ENCODE measurements at regions not wholly inside any gene's neighbourhood (a gene's known extent, or its start where the extent isn't known, plus 50 kb on each side); places are given as distances from the start of the nearest gene placed in this dataset.

GRCh38 chr5:30937070-30937469, 256.4 kb upstream of the CDH6 start:
- TF ChIP-seq USF1 (IDR thresholded peaks at IDR 0.05) (no peak), EGR1 (IDR thresholded peaks at IDR 0.05) (no peak), NFIC (IDR thresholded peaks at IDR 0.05) (no peak), CEBPB (IDR thresholded peaks at IDR 0.05) (no peak), CREB1 (IDR thresholded peaks at IDR 0.05; ENCODE audit: low read depth) (no peak), EP300 (IDR thresholded peaks at IDR 0.05; ENCODE audit: borderline replicate concordance) (no peak), RAD21 (IDR thresholded peaks at IDR 0.05; ENCODE audit: low read depth) (no peak), TEAD4 (IDR thresholded peaks at IDR 0.05) (no peak), TAF1 (IDR thresholded peaks at IDR 0.05; ENCODE audit: low read depth) (no peak), FOXM1 (IDR thresholded peaks at IDR 0.05; ENCODE audit: borderline replicate concordance, low read depth) (no peak), TCF12 (IDR thresholded peaks at IDR 0.05; ENCODE audit: low read depth) (no peak), MAX (IDR thresholded peaks at IDR 0.05) (no peak)

GRCh38 chr5:30933599-30933998, 259.9 kb upstream of the CDH6 start:
- TF ChIP-seq RAD21 (IDR thresholded peaks at IDR 0.05; ENCODE audit: low read depth) (no peak), TEAD4 (IDR thresholded peaks at IDR 0.05) (no peak), YY1 (IDR thresholded peaks at IDR 0.05; ENCODE audit: low read depth) (no peak), EGR1 (IDR thresholded peaks at IDR 0.05) (no peak), CREB1 (IDR thresholded peaks at IDR 0.05; ENCODE audit: low read depth) (no peak), CEBPB (IDR thresholded peaks at IDR 0.05) (no peak), FOXM1 (IDR thresholded peaks at IDR 0.05; ENCODE audit: borderline replicate concordance, low read depth) (no peak), NFIC (IDR thresholded peaks at IDR 0.05) (no peak)

GRCh38 chr5:30932273-30933017, 261.0 kb upstream of the CDH6 start:
- no peak for TF ChIP-seq RAD21 (IDR thresholded peaks at IDR 0.05; ENCODE audit: low read depth)
- no peak for TF ChIP-seq ZBTB7A (IDR thresholded peaks at IDR 0.05; ENCODE audit: low read depth)
- TF ChIP-seq TCF12 (IDR thresholded peaks at IDR 0.05; ENCODE audit: low read depth) = no peak
- TF ChIP-seq YY1 (IDR thresholded peaks at IDR 0.05; ENCODE audit: low read depth) = no peak
- no peak for TF ChIP-seq EP300 (IDR thresholded peaks at IDR 0.05; ENCODE audit: borderline replicate concordance)
- no peak for TF ChIP-seq TEAD4 (IDR thresholded peaks at IDR 0.05)

- TF ChIP-seq NFIC (IDR thresholded peaks at IDR 0.05) (no peak), USF1 (IDR thresholded peaks at IDR 0.05) (no peak), EP300 (IDR thresholded peaks at IDR 0.05; ENCODE audit: borderline replicate concordance) (no peak), EGR1 (IDR thresholded peaks at IDR 0.05) (no peak), CREB1 (IDR thresholded peaks at IDR 0.05; ENCODE audit: low read depth) (no peak), MAX (IDR thresholded peaks at IDR 0.05) (no peak), FOXM1 (IDR thresholded peaks at IDR 0.05; ENCODE audit: borderline replicate concordance, low read depth) (no peak), RAD21 (IDR thresholded peaks at IDR 0.05; ENCODE audit: low read depth) (no peak), CEBPB (IDR thresholded peaks at IDR 0.05) (no peak)
These were observed 262.8 kb upstream of the CDH6 start for GRCh38 chr5:30930736-30931135.

- TF ChIP-seq FOXM1 (IDR thresholded peaks at IDR 0.05; ENCODE audit: borderline replicate concordance, low read depth) (no peak), REST (IDR thresholded peaks at IDR 0.05; ENCODE audit: low read depth) (no peak), CEBPB (IDR thresholded peaks at IDR 0.05) (no peak), MAX (IDR thresholded peaks at IDR 0.05) (no peak), TCF12 (IDR thresholded peaks at IDR 0.05; ENCODE audit: low read depth) (no peak), USF1 (IDR thresholded peaks at IDR 0.05) (no peak), NFIC (IDR thresholded peaks at IDR 0.05) (no peak), TAF1 (IDR thresholded peaks at IDR 0.05; ENCODE audit: low read depth) (no peak), EGR1 (IDR thresholded peaks at IDR 0.05) (no peak), EP300 (IDR thresholded peaks at IDR 0.05; ENCODE audit: borderline replicate concordance) (no peak), TEAD4 (IDR thresholded peaks at IDR 0.05) (no peak), RAD21 (IDR thresholded peaks at IDR 0.05; ENCODE audit: low read depth) (no peak), ZBTB7A (IDR thresholded peaks at IDR 0.05; ENCODE audit: low read depth) (no peak), YY1 (IDR thresholded peaks at IDR 0.05; ENCODE audit: low read depth) (no peak), CREB1 (IDR thresholded peaks at IDR 0.05; ENCODE audit: low read depth) (no peak)
These were observed 264.5 kb upstream of the CDH6 start for GRCh38 chr5:30928956-30929355.

- TF ChIP-seq TCF12 (IDR thresholded peaks at IDR 0.05; ENCODE audit: low read depth) (no peak), CREB1 (IDR thresholded peaks at IDR 0.05; ENCODE audit: low read depth) (no peak), REST (IDR thresholded peaks at IDR 0.05; ENCODE audit: low read depth) (no peak), CEBPB (IDR thresholded peaks at IDR 0.05) (no peak), YY1 (IDR thresholded peaks at IDR 0.05; ENCODE audit: low read depth) (no peak), FOXM1 (IDR thresholded peaks at IDR 0.05; ENCODE audit: borderline replicate concordance, low read depth) (no peak), TAF1 (IDR thresholded peaks at IDR 0.05; ENCODE audit: low read depth) (no peak), RAD21 (IDR thresholded peaks at IDR 0.05; ENCODE audit: low read depth) (no peak), EP300 (IDR thresholded peaks at IDR 0.05; ENCODE audit: borderline replicate concordance) (no peak), MAX (IDR thresholded peaks at IDR 0.05) (no peak), NFIC (IDR thresholded peaks at IDR 0.05) (no peak), TEAD4 (IDR thresholded peaks at IDR 0.05) (no peak), ZBTB7A (IDR thresholded peaks at IDR 0.05; ENCODE audit: low read depth) (no peak), EGR1 (IDR thresholded peaks at IDR 0.05) (no peak), USF1 (IDR thresholded peaks at IDR 0.05) (no peak)
These were observed 267.3 kb upstream of the CDH6 start for GRCh38 chr5:30926218-30926617.

All from Ishikawa (cell line).